ENCODE measurements at regions not wholly inside any gene's neighbourhood (a gene's known extent, or its start where the extent isn't known, plus 50 kb on each side); places are given as distances from the start of the nearest gene placed in this dataset.

GRCh38 chr5:84628918-84629317 is 244.2 kb upstream of the EDIL3 start:
- Histone ChIP-seq H2AK5ac (ENCODE audit: low read length) (no peak overlapping the region), H2BK12ac (ENCODE audit: low read length) (no peak overlapping the region), H3K9ac (ENCODE audit: low read length) (no peak overlapping the region), H2BK120ac (ENCODE audit: insufficient read depth, low read length, poor library complexity) (no peak overlapping the region), H4K8ac (ENCODE audit: low read depth, low read length) (no peak overlapping the region), H3K23ac (ENCODE audit: low read length) (no peak overlapping the region), H4K91ac (ENCODE audit: low read depth, low read length) (no peak overlapping the region), H2BK5ac (ENCODE audit: low read depth, low read length, poor library complexity) (no peak overlapping the region), H3K27ac (ENCODE audit: low read depth, low read length) (no peak overlapping the region), H3K4me3 (ENCODE audit: low read depth, low read length) (no peak overlapping the region), H3K79me1 (ENCODE audit: low read length) (no peaks in the 10 kb centered on the region), H3K4me1 (ENCODE audit: control insufficient read depth in 1 of 2, insufficient read depth in 2 of 2, low read length in 2 of 2) (no peaks in the 10 kb centered on the region), H3K36me3 (ENCODE audit: control insufficient read depth in 1 of 2, insufficient read depth in 2 of 2, low read length in 2 of 2) (no peaks in the 10 kb centered on the region), H2AFZ (ENCODE audit: insufficient read depth, low read length, poor library complexity) (no peak overlapping the region), H3K4me2 (ENCODE audit: low read length) (no peak overlapping the region), H3K27me3 (ENCODE audit: insufficient read depth, low read length) (no peaks in the 10 kb centered on the region), H3K79me2 (ENCODE audit: control insufficient read depth, insufficient read depth, low read length, poor library complexity) (no peaks in the 10 kb centered on the region), H3K9me3 (ENCODE audit: insufficient read depth, low read depth, low read length) (no peaks in the 10 kb centered on the region), H4K12ac (ENCODE audit: low read depth, low read length) (no peak overlapping the region), H3K18ac (ENCODE audit: low read length) (no peak overlapping the region), H3K4ac (ENCODE audit: low read depth, low read length) (no peak overlapping the region), H3K14ac (ENCODE audit: low read length) (no peak overlapping the region)
- DNase-seq, result no peak
- WGBS (ENCODE audit: extremely low coverage, insufficient coverage, insufficient read length), result no CpG with 5 or more reads among the region's 2 CpGs

GRCh38 chr5:84623019-84623418 is 238.3 kb upstream of the EDIL3 start:
- Histone ChIP-seq H4K8ac (ENCODE audit: low read depth, low read length) (no peak overlapping the region), H3K4ac (ENCODE audit: low read depth, low read length) (no peak overlapping the region), H2BK12ac (ENCODE audit: low read length) (no peak overlapping the region), H2BK120ac (ENCODE audit: insufficient read depth, low read length, poor library complexity) (no peak overlapping the region), H2AFZ (ENCODE audit: insufficient read depth, low read length, poor library complexity) (no peak overlapping the region), H4K12ac (ENCODE audit: low read depth, low read length) (no peak overlapping the region), H4K91ac (ENCODE audit: low read depth, low read length) (no peak overlapping the region), H3K9me3 (ENCODE audit: insufficient read depth, low read depth, low read length) (no peaks in the 10 kb centered on the region), H3K23ac (ENCODE audit: low read length) (no peak overlapping the region), H3K79me1 (ENCODE audit: low read length) (no peaks in the 10 kb centered on the region), H3K27me3 (ENCODE audit: insufficient read depth, low read length) (no peaks in the 10 kb centered on the region), H3K4me1 (ENCODE audit: control insufficient read depth in 1 of 2, insufficient read depth in 2 of 2, low read length in 2 of 2) (no peaks in the 10 kb centered on the region), H3K9ac (ENCODE audit: low read length) (no peak overlapping the region), H3K79me2 (ENCODE audit: control insufficient read depth, insufficient read depth, low read length, poor library complexity) (no peaks in the 10 kb centered on the region), H2AK5ac (ENCODE audit: low read length) (no peak overlapping the region), H3K4me2 (ENCODE audit: low read length) (no peak overlapping the region), H3K4me3 (ENCODE audit: low read depth, low read length) (no peak overlapping the region), H3K18ac (ENCODE audit: low read length) (no peak overlapping the region), H3K27ac (ENCODE audit: low read depth, low read length) (no peak overlapping the region), H2BK5ac (ENCODE audit: low read depth, low read length, poor library complexity) (no peak overlapping the region), H3K14ac (ENCODE audit: low read length) (no peak overlapping the region), H3K36me3 (ENCODE audit: control insufficient read depth in 1 of 2, insufficient read depth in 2 of 2, low read length in 2 of 2) (no peaks in the 10 kb centered on the region)
- WGBS (ENCODE audit: extremely low coverage, insufficient coverage, insufficient read length), result no CpG with 5 or more reads among the region's 2 CpGs
- no peak for DNase-seq

GRCh38 chr5:84622461-84622860 is 237.8 kb upstream of the EDIL3 start:
- no peak overlapping the region for H3K4me3 ChIP-seq (ENCODE audit: low read depth, low read length)
- no peak overlapping the region for H2BK120ac ChIP-seq (ENCODE audit: insufficient read depth, low read length, poor library complexity)
- H3K14ac ChIP-seq (ENCODE audit: low read length), result no peak overlapping the region
- H2AK5ac ChIP-seq (ENCODE audit: low read length), result no peak overlapping the region
- DNase-seq, result no peak
- H3K9ac ChIP-seq (ENCODE audit: low read length), result no peak overlapping the region
- no peaks in the 10 kb centered on the region for H3K36me3 ChIP-seq (ENCODE audit: control insufficient read depth in 1 of 2, insufficient read depth in 2 of 2, low read length in 2 of 2)
- no peaks in the 10 kb centered on the region for H3K79me2 ChIP-seq (ENCODE audit: control insufficient read depth, insufficient read depth, low read length, poor library complexity)
- H3K18ac ChIP-seq (ENCODE audit: low read length), result no peak overlapping the region
- no peak overlapping the region for H4K8ac ChIP-seq (ENCODE audit: low read depth, low read length)
- H3K23ac ChIP-seq (ENCODE audit: low read length), result no peak overlapping the region
- no peak overlapping the region for H2BK12ac ChIP-seq (ENCODE audit: low read length)
- no peak overlapping the region for H4K91ac ChIP-seq (ENCODE audit: low read depth, low read length)
- H3K27me3 ChIP-seq (ENCODE audit: insufficient read depth, low read length), result no peaks in the 10 kb centered on the region
- no CpG with 5 or more reads among the region's 3 CpGs for WGBS (ENCODE audit: extremely low coverage, insufficient coverage, insufficient read length)
- no peak overlapping the region for H3K4me2 ChIP-seq (ENCODE audit: low read length)
- no peak overlapping the region for H2BK5ac ChIP-seq (ENCODE audit: low read depth, low read length, poor library complexity)
- H3K79me1 ChIP-seq (ENCODE audit: low read length), result no peaks in the 10 kb centered on the region
- H2AFZ ChIP-seq (ENCODE audit: insufficient read depth, low read length, poor library complexity), result no peak overlapping the region
- no peak overlapping the region for H4K12ac ChIP-seq (ENCODE audit: low read depth, low read length)
- no peak overlapping the region for H3K27ac ChIP-seq (ENCODE audit: low read depth, low read length)
- no peaks in the 10 kb centered on the region for H3K9me3 ChIP-seq (ENCODE audit: insufficient read depth, low read depth, low read length)
- H3K4ac ChIP-seq (ENCODE audit: low read depth, low read length), result no peak overlapping the region
- H3K4me1 ChIP-seq (ENCODE audit: control insufficient read depth in 1 of 2, insufficient read depth in 2 of 2, low read length in 2 of 2), result no peaks in the 10 kb centered on the region

GRCh38 chr5:84618262-84618661 is 233.6 kb upstream of the EDIL3 start:
- Histone ChIP-seq H3K27me3 (ENCODE audit: insufficient read depth, low read length) (no peaks in the 10 kb centered on the region), H2AFZ (ENCODE audit: insufficient read depth, low read length, poor library complexity) (no peak overlapping the region), H3K79me2 (ENCODE audit: control insufficient read depth, insufficient read depth, low read length, poor library complexity) (no peaks in the 10 kb centered on the region), H3K14ac (ENCODE audit: low read length) (no peak overlapping the region), H2BK12ac (ENCODE audit: low read length) (no peak overlapping the region), H3K9me3 (ENCODE audit: insufficient read depth, low read depth, low read length) (no peaks in the 10 kb centered on the region), H3K18ac (ENCODE audit: low read length) (no peak overlapping the region), H3K4me1 (ENCODE audit: control insufficient read depth in 1 of 2, insufficient read depth in 2 of 2, low read length in 2 of 2) (no peaks in the 10 kb centered on the region), H4K8ac (ENCODE audit: low read depth, low read length) (no peak overlapping the region), H4K12ac (ENCODE audit: low read depth, low read length) (no peak overlapping the region), H3K27ac (ENCODE audit: low read depth, low read length) (no peak overlapping the region), H3K9ac (ENCODE audit: low read length) (no peak overlapping the region), H3K23ac (ENCODE audit: low read length) (no peak overlapping the region), H3K4me3 (ENCODE audit: low read depth, low read length) (no peak overlapping the region), H3K4me2 (ENCODE audit: low read length) (no peak overlapping the region), H3K4ac (ENCODE audit: low read depth, low read length) (no peak overlapping the region), H2BK120ac (ENCODE audit: insufficient read depth, low read length, poor library complexity) (no peak overlapping the region), H2BK5ac (ENCODE audit: low read depth, low read length, poor library complexity) (no peak overlapping the region), H4K91ac (ENCODE audit: low read depth, low read length) (no peak overlapping the region), H3K79me1 (ENCODE audit: low read length) (no peaks in the 10 kb centered on the region), H2AK5ac (ENCODE audit: low read length) (no peak overlapping the region), H3K36me3 (ENCODE audit: control insufficient read depth in 1 of 2, insufficient read depth in 2 of 2, low read length in 2 of 2) (no peaks in the 10 kb centered on the region)
- no CpG with 5 or more reads among the region's 1 CpG for WGBS (ENCODE audit: extremely low coverage, insufficient coverage, insufficient read length)
- DNase-seq, result no peak

Measured in trophoblast cell (in vitro differentiated cells and primary cell).